ENCODE measurements at regions not wholly inside any gene's neighbourhood (a gene's known extent, or its start where the extent isn't known, plus 50 kb on each side); places are given as distances from the start of the nearest gene placed in this dataset.

GRCh38 chr20:22307409-22307808, 277.0 kb downstream of the FOXA2 start:
- no peak overlapping the region for H3K4me3 ChIP-seq (ENCODE audit: insufficient read depth, low read depth, low read length)
- Mint-ChIP-seq H3K36me3 (ENCODE audit: low read depth, unreplicated experiment) (no peaks in the 10 kb centered on the region), H3K4me3 (ENCODE audit: unreplicated experiment) (no peak overlapping the region), H3K4me1 (ENCODE audit: low read depth, unreplicated experiment) (peaks cover 14% of the 10 kb centered on the region), H3K27me3 (ENCODE audit: low read depth, unreplicated experiment) (peaks cover 29% of the 10 kb centered on the region), H3K27ac (ENCODE audit: unreplicated experiment) (no peak overlapping the region), H3K9me3 (ENCODE audit: unreplicated experiment) (no peaks in the 10 kb centered on the region)
- FAIRE-seq (no peak), DNase-seq (ENCODE audit: low read depth) (no peak)
- no peaks in the 10 kb centered on the region for H3K9me3 ChIP-seq (ENCODE audit: insufficient read depth, low read depth, low read length)
- no peak overlapping the region for H3K27ac ChIP-seq (ENCODE audit: low read depth, low read length)
- H2AFZ ChIP-seq (ENCODE audit: low read depth, low read length): no peak overlapping the region
- H3K27me3 ChIP-seq (ENCODE audit: insufficient read depth, low read length): no peaks in the 10 kb centered on the region
- no peaks in the 10 kb centered on the region for H3K79me2 ChIP-seq (ENCODE audit: insufficient read depth, low read length)
- no peak for TF ChIP-seq EZH2 (IDR thresholded peaks at IDR 0.05; ENCODE audit: insufficient read depth, low read length)
- TF ChIP-seq, protein P1, sequence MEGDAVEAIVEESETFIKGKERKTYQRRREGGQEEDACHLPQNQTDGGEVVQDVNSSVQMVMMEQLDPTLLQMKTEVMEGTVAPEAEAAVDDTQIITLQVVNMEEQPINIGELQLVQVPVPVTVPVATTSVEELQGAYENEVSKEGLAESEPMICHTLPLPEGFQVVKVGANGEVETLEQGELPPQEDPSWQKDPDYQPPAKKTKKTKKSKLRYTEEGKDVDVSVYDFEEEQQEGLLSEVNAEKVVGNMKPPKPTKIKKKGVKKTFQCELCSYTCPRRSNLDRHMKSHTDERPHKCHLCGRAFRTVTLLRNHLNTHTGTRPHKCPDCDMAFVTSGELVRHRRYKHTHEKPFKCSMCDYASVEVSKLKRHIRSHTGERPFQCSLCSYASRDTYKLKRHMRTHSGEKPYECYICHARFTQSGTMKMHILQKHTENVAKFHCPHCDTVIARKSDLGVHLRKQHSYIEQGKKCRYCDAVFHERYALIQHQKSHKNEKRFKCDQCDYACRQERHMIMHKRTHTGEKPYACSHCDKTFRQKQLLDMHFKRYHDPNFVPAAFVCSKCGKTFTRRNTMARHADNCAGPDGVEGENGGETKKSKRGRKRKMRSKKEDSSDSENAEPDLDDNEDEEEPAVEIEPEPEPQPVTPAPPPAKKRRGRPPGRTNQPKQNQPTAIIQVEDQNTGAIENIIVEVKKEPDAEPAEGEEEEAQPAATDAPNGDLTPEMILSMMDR (IDR thresholded peaks at IDR 0.05; ENCODE audit: insufficient read depth, low read depth, low read length): no peak
- no peaks in the 10 kb centered on the region for H3K4me1 ChIP-seq (ENCODE audit: insufficient read depth, low read length)
- no peaks in the 10 kb centered on the region for H3K36me3 ChIP-seq (ENCODE audit: insufficient read depth, low read length)
- H4K20me1 ChIP-seq (ENCODE audit: insufficient read depth, low read length): no peaks in the 10 kb centered on the region
- H3K9ac ChIP-seq (ENCODE audit: low read length): no peak overlapping the region
- no peak overlapping the region for H3K4me2 ChIP-seq (ENCODE audit: low read length)

DNA sequence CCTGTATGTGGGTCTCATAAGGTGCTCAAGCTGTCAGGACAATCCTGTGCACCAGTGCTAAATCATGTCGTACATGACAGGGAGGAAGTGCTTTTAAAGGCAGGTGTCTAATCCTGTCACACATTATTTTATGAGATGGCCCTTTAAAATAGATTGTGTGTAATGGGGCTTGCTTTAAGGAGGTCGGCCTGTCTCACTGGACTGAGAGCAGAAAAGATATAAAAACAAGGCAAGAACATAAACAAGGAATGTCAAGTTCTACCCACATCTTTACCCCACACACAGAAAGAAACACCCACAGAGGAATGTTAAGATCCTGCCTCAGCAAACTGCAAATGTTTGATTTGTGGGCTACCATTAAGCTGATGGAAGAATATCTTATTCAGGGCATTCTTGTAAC, 279.0 kb downstream of the FOXA2 start:
- Histone ChIP-seq H3K79me2 (ENCODE audit: insufficient read depth, low read length) (no peaks in the 10 kb centered on the region), H3K4me1 (ENCODE audit: insufficient read depth, low read length) (no peaks in the 10 kb centered on the region), H3K9me3 (ENCODE audit: insufficient read depth, low read depth, low read length) (no peaks in the 10 kb centered on the region), H3K4me3 (ENCODE audit: insufficient read depth, low read depth, low read length) (no peak overlapping the region), H3K36me3 (ENCODE audit: insufficient read depth, low read length) (no peaks in the 10 kb centered on the region), H3K4me2 (ENCODE audit: low read length) (no peak overlapping the region), H3K27me3 (ENCODE audit: insufficient read depth, low read length) (no peaks in the 10 kb centered on the region), H3K9ac (ENCODE audit: low read length) (no peak overlapping the region), H4K20me1 (ENCODE audit: insufficient read depth, low read length) (no peaks in the 10 kb centered on the region), H3K27ac (ENCODE audit: low read depth, low read length) (no peak overlapping the region), H2AFZ (ENCODE audit: low read depth, low read length) (no peak overlapping the region)
- no peak overlapping the region for H3K4me3 Mint-ChIP-seq (ENCODE audit: unreplicated experiment)
- no peak for TF ChIP-seq EZH2 (IDR thresholded peaks at IDR 0.05; ENCODE audit: insufficient read depth, low read length)
- TF ChIP-seq, protein P1 (IDR thresholded peaks at IDR 0.05; ENCODE audit: insufficient read depth, low read depth, low read length): no peak
- H3K4me1 Mint-ChIP-seq (ENCODE audit: low read depth, unreplicated experiment): peaks cover 14% of the 10 kb centered on the region
- DNase-seq (ENCODE audit: low read depth) (no peak), FAIRE-seq (no peak)
- H3K27ac Mint-ChIP-seq (ENCODE audit: unreplicated experiment): no peak overlapping the region
- H3K36me3 Mint-ChIP-seq (ENCODE audit: low read depth, unreplicated experiment): no peaks in the 10 kb centered on the region
- H3K27me3 Mint-ChIP-seq (ENCODE audit: low read depth, unreplicated experiment): peaks cover 34% of the 10 kb centered on the region
- no peaks in the 10 kb centered on the region for H3K9me3 Mint-ChIP-seq (ENCODE audit: unreplicated experiment)

GRCh38 chr20:22303523-22303922, 280.8 kb downstream of the FOXA2 start:
- Histone ChIP-seq H3K79me2 (ENCODE audit: insufficient read depth, low read length) (no peaks in the 10 kb centered on the region), H3K36me3 (ENCODE audit: insufficient read depth, low read length) (no peaks in the 10 kb centered on the region), H3K9ac (ENCODE audit: low read length) (no peak overlapping the region), H2AFZ (ENCODE audit: low read depth, low read length) (no peak overlapping the region), H3K27me3 (ENCODE audit: insufficient read depth, low read length) (no peaks in the 10 kb centered on the region), H3K9me3 (ENCODE audit: insufficient read depth, low read depth, low read length) (no peaks in the 10 kb centered on the region), H3K27ac (ENCODE audit: low read depth, low read length) (no peak overlapping the region), H4K20me1 (ENCODE audit: insufficient read depth, low read length) (no peaks in the 10 kb centered on the region), H3K4me3 (ENCODE audit: insufficient read depth, low read depth, low read length) (no peak overlapping the region), H3K4me1 (ENCODE audit: insufficient read depth, low read length) (no peaks in the 10 kb centered on the region), H3K4me2 (ENCODE audit: low read length) (no peak overlapping the region)
- H3K9me3 Mint-ChIP-seq (ENCODE audit: unreplicated experiment): peaks cover 2% of the 10 kb centered on the region
- DNase-seq (ENCODE audit: low read depth): no peak
- peaks cover 39% of the 10 kb centered on the region for H3K27me3 Mint-ChIP-seq (ENCODE audit: low read depth, unreplicated experiment)
- no peak for FAIRE-seq
- H3K36me3 Mint-ChIP-seq (ENCODE audit: low read depth, unreplicated experiment): no peaks in the 10 kb centered on the region
- no peak overlapping the region for H3K4me3 Mint-ChIP-seq (ENCODE audit: unreplicated experiment)
- no peak overlapping the region for H3K27ac Mint-ChIP-seq (ENCODE audit: unreplicated experiment)
- H3K4me1 Mint-ChIP-seq (ENCODE audit: low read depth, unreplicated experiment): peaks cover 14% of the 10 kb centered on the region
- no peak for TF ChIP-seq EZH2 (IDR thresholded peaks at IDR 0.05; ENCODE audit: insufficient read depth, low read length)
- TF ChIP-seq, protein P1 (IDR thresholded peaks at IDR 0.05; ENCODE audit: insufficient read depth, low read depth, low read length): no peak

All from astrocyte (in vitro differentiated cells and primary cell).